ENCODE measurements at regions not wholly inside any gene's neighbourhood (a gene's known extent, or its start where the extent isn't known, plus 50 kb on each side); places are given as distances from the start of the nearest gene placed in this dataset.

DNA sequence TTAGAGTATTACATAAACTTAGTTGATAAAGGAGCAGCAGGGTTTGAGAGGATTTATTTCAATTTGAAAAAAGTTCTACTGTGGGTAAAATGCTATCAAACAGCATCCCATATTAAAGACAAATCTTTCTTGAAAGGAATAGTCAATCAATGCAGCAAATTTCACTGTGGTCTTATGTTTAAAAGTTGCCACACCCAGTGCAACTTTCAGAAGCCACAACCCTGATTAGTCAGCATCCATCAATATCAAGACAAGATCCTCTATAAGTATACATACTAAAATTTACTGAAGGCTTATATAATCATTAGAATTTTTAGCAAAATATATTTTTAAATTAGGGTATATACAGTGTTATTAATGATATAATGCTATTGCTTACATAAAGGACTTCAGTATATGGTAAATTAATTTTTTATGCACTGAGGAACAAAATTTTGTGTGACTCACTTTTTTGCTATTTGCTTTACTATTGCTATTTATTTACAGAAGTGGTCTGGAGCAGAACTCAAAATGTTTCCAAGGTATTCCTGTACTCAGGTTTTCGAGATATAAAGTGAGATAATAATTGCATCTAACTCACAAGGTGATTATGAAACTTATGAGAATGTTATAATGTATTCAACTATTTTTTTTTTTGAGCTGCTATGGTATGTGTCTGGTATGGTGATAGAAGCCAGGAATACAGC lies 1127.6 kb downstream of the ADGRL3 start:
- no peaks in the 10 kb centered on the region for H3K36me3 ChIP-seq
- no peaks in the 10 kb centered on the region for H3K27me3 ChIP-seq (ENCODE audit: low read depth)
- no peak for ATAC-seq
- H3K27ac ChIP-seq: no peak overlapping the region
- TF ChIP-seq, protein P1, sequence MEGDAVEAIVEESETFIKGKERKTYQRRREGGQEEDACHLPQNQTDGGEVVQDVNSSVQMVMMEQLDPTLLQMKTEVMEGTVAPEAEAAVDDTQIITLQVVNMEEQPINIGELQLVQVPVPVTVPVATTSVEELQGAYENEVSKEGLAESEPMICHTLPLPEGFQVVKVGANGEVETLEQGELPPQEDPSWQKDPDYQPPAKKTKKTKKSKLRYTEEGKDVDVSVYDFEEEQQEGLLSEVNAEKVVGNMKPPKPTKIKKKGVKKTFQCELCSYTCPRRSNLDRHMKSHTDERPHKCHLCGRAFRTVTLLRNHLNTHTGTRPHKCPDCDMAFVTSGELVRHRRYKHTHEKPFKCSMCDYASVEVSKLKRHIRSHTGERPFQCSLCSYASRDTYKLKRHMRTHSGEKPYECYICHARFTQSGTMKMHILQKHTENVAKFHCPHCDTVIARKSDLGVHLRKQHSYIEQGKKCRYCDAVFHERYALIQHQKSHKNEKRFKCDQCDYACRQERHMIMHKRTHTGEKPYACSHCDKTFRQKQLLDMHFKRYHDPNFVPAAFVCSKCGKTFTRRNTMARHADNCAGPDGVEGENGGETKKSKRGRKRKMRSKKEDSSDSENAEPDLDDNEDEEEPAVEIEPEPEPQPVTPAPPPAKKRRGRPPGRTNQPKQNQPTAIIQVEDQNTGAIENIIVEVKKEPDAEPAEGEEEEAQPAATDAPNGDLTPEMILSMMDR (IDR thresholded peaks at IDR 0.05): no peak
- intact Hi-C loops (cut with DNase I): no loop called here
- DNase-seq: no peak
- no peaks in the 10 kb centered on the region for H3K9me3 ChIP-seq
- no peaks in the 10 kb centered on the region for H3K4me1 ChIP-seq
- H3K4me3 ChIP-seq: no peak overlapping the region

DNA sequence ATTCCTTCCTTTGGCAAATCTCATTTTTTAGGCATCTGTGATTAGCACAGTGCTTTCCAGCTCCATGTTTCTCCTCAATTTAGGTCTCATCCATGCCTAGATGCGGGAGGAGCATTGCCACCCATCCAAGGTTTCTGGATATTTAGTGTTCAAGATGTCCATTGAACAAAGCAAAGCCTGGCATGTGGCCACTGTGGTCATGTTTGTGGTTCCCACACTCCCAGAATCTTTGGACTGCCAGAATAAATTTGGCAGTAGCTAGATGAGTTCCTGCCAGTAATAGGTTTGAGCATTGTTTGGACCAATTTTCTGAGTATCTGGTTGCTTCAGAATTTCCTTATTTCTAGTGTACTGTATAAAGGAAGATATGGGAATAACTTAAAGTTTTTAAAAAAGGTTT lies 1124.1 kb downstream of the ADGRL3 start:
- H3K36me3 ChIP-seq: no peaks in the 10 kb centered on the region
- H3K4me1 ChIP-seq: no peaks in the 10 kb centered on the region
- TF ChIP-seq, protein P1 (IDR thresholded peaks at IDR 0.05): no peak
- DNase-seq: no peak
- intact Hi-C loops (cut with DNase I): no loop called here
- H3K9me3 ChIP-seq: no peaks in the 10 kb centered on the region
- ATAC-seq: no peak
- H3K4me3 ChIP-seq: no peak overlapping the region
- no peak overlapping the region for H3K27ac ChIP-seq
- H3K27me3 ChIP-seq (ENCODE audit: low read depth): no peaks in the 10 kb centered on the region

DNA sequence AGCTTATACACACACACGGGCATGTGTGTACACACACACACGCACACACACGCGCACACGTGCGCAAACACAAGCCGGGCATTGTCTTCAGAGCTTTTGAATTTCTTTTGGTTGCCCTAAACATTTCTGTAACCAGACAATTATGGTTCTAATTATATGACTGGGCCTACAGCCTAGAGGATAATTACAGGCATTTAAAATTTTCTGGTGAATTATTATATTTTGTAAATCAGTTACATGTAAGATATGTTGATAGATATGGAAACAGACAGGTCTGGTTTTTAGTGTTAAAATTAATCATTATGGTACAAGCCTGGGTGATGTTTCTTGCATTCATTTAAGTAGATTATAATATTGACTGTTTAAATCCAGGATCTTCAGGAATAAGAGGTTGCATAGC lies 1120.5 kb downstream of the ADGRL3 start:
- Histone ChIP-seq H3K4me3 (no peak overlapping the region), H3K9me3 (no peaks in the 10 kb centered on the region), H3K4me1 (no peaks in the 10 kb centered on the region), H3K36me3 (no peaks in the 10 kb centered on the region), H3K27ac (no peak overlapping the region), H3K27me3 (ENCODE audit: low read depth) (no peaks in the 10 kb centered on the region)
- TF ChIP-seq, protein P1 (IDR thresholded peaks at IDR 0.05): no peak
- intact Hi-C loops (cut with DNase I): no loop called here
- DNase-seq (no peak), ATAC-seq (no peak)

DNA sequence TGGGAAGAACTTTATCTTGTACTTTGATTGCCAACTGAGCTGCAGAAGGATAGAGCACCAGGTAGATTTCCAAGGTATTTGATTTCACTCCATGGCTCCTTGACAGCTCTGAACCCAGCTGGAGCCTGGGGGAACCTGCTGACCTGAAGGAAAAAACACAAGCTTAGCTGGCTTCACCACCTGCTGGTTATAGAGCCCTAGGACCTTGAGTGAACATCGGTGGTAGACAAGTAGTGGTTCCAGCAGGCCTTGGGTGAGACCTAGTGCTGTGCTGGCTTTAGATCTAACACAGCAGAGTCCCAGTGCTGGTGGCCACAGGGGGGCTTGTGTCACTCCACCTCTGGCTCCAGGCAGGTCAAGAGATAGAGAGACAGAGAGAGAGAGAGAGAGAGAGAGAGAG lies 1102.6 kb downstream of the ADGRL3 start:
- H3K9me3 ChIP-seq: peaks cover 6% of the 10 kb centered on the region
- no peak for DNase-seq

DNA sequence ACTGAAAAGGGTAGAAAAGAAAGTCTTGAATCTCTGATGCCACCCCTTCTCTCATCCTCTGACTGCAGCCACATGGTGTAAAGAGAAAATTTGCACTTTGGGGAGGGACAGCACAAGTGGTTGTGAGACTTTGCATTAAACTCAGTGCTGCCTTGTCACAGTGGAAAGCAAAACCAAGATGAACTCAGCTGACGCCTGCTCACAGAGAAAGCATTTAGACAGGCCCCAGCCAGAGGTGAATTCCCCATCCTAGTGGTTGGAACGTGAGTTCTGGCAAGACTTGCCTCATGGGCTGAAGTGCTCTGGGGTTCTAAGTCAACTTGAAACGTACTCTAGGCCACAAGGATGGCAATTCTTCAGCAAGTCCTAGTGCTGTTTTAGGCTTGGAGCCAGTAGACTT lies 1101.4 kb downstream of the ADGRL3 start:
- ATAC-seq: no peak
- no peaks in the 10 kb centered on the region for H3K36me3 ChIP-seq
- H3K4me3 ChIP-seq: no peak overlapping the region
- no peak overlapping the region for H3K27ac ChIP-seq
- intact Hi-C loops (cut with DNase I): no loop called here
- TF ChIP-seq, protein P1 (IDR thresholded peaks at IDR 0.05): no peak
- DNase-seq: no peak
- no peaks in the 10 kb centered on the region for H3K9me3 ChIP-seq
- H3K27me3 ChIP-seq (ENCODE audit: low read depth): no peaks in the 10 kb centered on the region
- no peaks in the 10 kb centered on the region for H3K4me1 ChIP-seq

More for the DNA sequence above, 1102.6 kb downstream of the ADGRL3 start:
- no peaks in the 10 kb centered on the region for H3K27me3 ChIP-seq (ENCODE audit: low read depth)
- H3K4me1 ChIP-seq: no peaks in the 10 kb centered on the region
- no peak overlapping the region for H3K4me3 ChIP-seq
- intact Hi-C loops (cut with DNase I): no loop called here
- no peaks in the 10 kb centered on the region for H3K36me3 ChIP-seq
- ATAC-seq: no peak
- H3K27ac ChIP-seq: no peak overlapping the region
- TF ChIP-seq, protein P1 (IDR thresholded peaks at IDR 0.05): no peak

Measured in lower lobe of right lung (tissue), 2 donors.